A549 (cell line): ENCODE measurements at regions not wholly inside any gene's neighbourhood (a gene's known extent, or its start where the extent isn't known, plus 50 kb on each side); places are given as distances from the start of the nearest gene placed in this dataset.

ENCODE experiments used
- MAFK ChIP-seq: fragments of 450-650 bp; IDR thresholded peaks from 2 replicates; pipeline ENCODE4 v1.6.1; 2014; ENCODE audit not compliant: partially characterized antibody
- POLR2A ChIP-seq: IDR thresholded peaks from 2 replicates; pipeline ENCODE4 v1.6.1; 2012; ENCODE audit warnings: mild to moderate bottlenecking, low read length
- RCOR1 ChIP-seq: fragments of 150-350 bp; IDR thresholded peaks from 2 replicates; pipeline ENCODE4 v1.6.1; 2014; ENCODE audit warnings: antibody characterized with exemption, low read length, low read depth
- TF ChIP-seq, protein P1 (sequence below): fragments of >200 bp; sonication (Bioruptor Twin); formaldehyde crosslinking; IDR thresholded peaks from 3 replicates; pipeline ENCODE4 v1.5.1; 2016

DNA sequence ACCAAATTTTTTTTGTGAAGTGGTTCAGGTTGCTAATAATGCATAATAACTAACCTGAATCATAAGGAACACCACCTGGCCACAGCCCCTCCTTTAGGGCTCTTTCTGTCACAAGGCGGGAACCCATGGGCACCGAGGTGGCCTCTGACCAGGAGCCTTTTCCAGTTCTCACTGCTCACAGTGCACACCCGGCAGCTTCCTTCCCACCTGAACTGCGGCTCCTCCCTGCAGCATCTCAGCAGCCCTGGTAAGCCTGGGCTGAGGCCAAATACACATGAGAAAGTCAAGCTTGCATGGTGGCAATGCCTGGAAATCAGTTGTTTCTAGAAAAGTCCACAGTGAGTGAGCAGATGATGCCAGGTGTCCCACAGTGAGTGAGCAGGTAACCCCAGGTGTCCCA, 77.6 kb upstream of the SNTG2 start:
- TF ChIP-seq POLR2A (no peak), RCOR1 (no peak), MAFK (no peak)
- TF ChIP-seq, protein P1, sequence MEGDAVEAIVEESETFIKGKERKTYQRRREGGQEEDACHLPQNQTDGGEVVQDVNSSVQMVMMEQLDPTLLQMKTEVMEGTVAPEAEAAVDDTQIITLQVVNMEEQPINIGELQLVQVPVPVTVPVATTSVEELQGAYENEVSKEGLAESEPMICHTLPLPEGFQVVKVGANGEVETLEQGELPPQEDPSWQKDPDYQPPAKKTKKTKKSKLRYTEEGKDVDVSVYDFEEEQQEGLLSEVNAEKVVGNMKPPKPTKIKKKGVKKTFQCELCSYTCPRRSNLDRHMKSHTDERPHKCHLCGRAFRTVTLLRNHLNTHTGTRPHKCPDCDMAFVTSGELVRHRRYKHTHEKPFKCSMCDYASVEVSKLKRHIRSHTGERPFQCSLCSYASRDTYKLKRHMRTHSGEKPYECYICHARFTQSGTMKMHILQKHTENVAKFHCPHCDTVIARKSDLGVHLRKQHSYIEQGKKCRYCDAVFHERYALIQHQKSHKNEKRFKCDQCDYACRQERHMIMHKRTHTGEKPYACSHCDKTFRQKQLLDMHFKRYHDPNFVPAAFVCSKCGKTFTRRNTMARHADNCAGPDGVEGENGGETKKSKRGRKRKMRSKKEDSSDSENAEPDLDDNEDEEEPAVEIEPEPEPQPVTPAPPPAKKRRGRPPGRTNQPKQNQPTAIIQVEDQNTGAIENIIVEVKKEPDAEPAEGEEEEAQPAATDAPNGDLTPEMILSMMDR: no peak
